ENCODE measurements at regions not wholly inside any gene's neighbourhood (a gene's known extent, or its start where the extent isn't known, plus 50 kb on each side); places are given as distances from the start of the nearest gene placed in this dataset.

GRCh38 chr1:213600879-213601278, 386.9 kb upstream of the PROX1 start:
- no peak for TF ChIP-seq CTCF (IDR thresholded peaks at IDR 0.05)
- TF ChIP-seq EP300 (IDR thresholded peaks at IDR 0.05): no peak
- no peak for TF ChIP-seq POLR2AphosphoS5 (IDR thresholded peaks at IDR 0.05)
- TF ChIP-seq POLR2A (IDR thresholded peaks at IDR 0.05; ENCODE audit: low read depth): no peak
